ENCODE measurements at regions not wholly inside any gene's neighbourhood (a gene's known extent, or its start where the extent isn't known, plus 50 kb on each side); places are given as distances from the start of the nearest gene placed in this dataset.
"Not testable (repeated sequence)": the region's sequence is repeated elsewhere in the genome, so short reads cannot be mapped to it uniquely, and the experiment has no call there.

DNA sequence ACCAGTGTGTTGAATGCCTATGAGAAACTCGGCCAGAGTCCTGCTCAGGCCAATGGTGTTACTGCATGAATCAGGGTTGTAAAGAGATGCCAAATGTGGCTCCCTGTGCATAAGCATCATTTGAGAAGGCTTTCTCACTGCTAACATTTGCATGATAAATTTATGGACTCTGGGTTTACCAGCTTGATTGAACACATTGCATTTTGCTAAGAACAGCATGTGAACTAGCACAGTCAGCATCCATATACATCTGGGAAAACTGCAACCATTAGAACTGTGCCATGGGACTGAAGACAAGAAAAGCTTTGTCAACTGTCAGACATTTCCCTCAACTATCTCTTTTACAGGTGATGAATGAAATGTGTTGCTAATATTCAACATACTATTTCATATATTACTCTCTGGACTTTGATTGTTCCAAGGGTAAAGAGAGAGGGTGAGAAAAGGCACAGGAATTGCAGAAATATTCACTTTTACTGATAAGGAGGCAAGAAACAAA is 1427.4 kb upstream of the ADGRL3 start:
- no peaks in the 10 kb centered on the region for H3K4me1 ChIP-seq (ENCODE audit: control insufficient read depth in 2 of 3, insufficient read depth in 2 of 3, low read depth in 1 of 3, low read length in 3 of 3)
- no peaks in the 10 kb centered on the region for H3K36me3 ChIP-seq (ENCODE audit: control insufficient read depth in 2 of 3, insufficient read depth in 3 of 3, low read length in 3 of 3)
- H3K9me3 ChIP-seq (ENCODE audit: control insufficient read depth in 2 of 3, insufficient read depth in 1 of 3, low read length in 3 of 3), result no peaks in the 10 kb centered on the region
- intact Hi-C loops (cut with DNase I), result no loop called here
- FAIRE-seq (no peak), DNase-seq (no peak)
- H3K9ac ChIP-seq (ENCODE audit: low read length in 3 of 3), result no peak overlapping the region
- TF ChIP-seq, protein P1, sequence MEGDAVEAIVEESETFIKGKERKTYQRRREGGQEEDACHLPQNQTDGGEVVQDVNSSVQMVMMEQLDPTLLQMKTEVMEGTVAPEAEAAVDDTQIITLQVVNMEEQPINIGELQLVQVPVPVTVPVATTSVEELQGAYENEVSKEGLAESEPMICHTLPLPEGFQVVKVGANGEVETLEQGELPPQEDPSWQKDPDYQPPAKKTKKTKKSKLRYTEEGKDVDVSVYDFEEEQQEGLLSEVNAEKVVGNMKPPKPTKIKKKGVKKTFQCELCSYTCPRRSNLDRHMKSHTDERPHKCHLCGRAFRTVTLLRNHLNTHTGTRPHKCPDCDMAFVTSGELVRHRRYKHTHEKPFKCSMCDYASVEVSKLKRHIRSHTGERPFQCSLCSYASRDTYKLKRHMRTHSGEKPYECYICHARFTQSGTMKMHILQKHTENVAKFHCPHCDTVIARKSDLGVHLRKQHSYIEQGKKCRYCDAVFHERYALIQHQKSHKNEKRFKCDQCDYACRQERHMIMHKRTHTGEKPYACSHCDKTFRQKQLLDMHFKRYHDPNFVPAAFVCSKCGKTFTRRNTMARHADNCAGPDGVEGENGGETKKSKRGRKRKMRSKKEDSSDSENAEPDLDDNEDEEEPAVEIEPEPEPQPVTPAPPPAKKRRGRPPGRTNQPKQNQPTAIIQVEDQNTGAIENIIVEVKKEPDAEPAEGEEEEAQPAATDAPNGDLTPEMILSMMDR (IDR thresholded peaks at IDR 0.05; ENCODE audit: borderline replicate concordance, extremely low read depth, insufficient read depth), result no peak
- no peak overlapping the region for H3K27ac ChIP-seq (ENCODE audit: low read depth in 2 of 2, low read length in 2 of 2)
- H3K27me3 ChIP-seq (ENCODE audit: control insufficient read depth, insufficient read depth, low read length), result no peaks in the 10 kb centered on the region
- H3K4me3 ChIP-seq (ENCODE audit: low read length in 3 of 3), result no peak overlapping the region

DNA sequence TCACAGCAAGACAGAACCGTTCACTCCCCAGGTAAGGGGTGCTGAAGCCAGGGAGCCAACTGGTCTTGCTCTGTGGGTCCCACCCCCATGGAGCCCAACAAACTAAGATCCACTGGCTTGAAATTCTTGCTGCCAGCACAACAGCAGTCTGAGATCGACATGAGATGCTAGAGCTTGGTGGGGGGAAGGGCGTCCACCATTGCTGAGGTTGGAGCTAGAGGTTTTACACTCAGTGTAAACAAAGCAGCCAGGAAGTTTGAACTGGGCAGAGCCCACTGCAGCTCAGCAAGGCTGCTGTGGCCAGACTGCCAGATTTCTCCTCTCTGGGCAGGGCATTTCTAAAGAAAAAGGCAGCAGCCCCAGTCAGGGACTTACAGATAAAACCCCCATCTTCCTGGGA is 1419.9 kb upstream of the ADGRL3 start:
- DNase-seq; intact Hi-C loops (cut with DNase I); H3K4me1 ChIP-seq (ENCODE audit: control insufficient read depth in 2 of 3, insufficient read depth in 2 of 3, low read depth in 1 of 3, low read length in 3 of 3); H3K27ac ChIP-seq (ENCODE audit: low read depth in 2 of 2, low read length in 2 of 2); H3K36me3 ChIP-seq (ENCODE audit: control insufficient read depth in 2 of 3, insufficient read depth in 3 of 3, low read length in 3 of 3); FAIRE-seq; H3K9ac ChIP-seq (ENCODE audit: low read length in 3 of 3); H3K9me3 ChIP-seq (ENCODE audit: control insufficient read depth in 2 of 3, insufficient read depth in 1 of 3, low read length in 3 of 3); H3K4me3 ChIP-seq (ENCODE audit: low read length in 3 of 3); H3K27me3 ChIP-seq (ENCODE audit: control insufficient read depth, insufficient read depth, low read length): not testable (repeated sequence)

DNA sequence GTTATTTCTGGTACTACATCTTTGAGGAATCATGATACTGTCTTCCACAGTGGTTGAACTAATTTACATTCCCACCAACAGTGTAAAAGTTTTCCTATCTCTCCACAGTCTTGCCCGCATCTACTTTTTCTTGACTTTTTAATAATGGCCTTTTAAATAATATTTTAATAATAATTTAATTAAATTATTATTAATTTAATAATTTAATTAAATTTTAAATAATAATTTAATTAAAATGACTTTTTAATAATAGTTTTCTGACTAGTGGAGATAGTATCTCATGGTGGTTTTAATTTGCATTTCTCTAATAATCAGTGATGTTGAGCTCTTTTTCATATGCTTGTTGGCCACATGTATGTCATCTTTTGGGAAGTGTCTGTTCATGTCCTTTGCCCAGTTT is 1395.0 kb upstream of the ADGRL3 start:
- TF ChIP-seq, protein P1 (IDR thresholded peaks at IDR 0.05; ENCODE audit: borderline replicate concordance, extremely low read depth, insufficient read depth), result no peak
- no peak overlapping the region for H3K27ac ChIP-seq (ENCODE audit: low read depth in 2 of 2, low read length in 2 of 2)
- no peak overlapping the region for H3K9ac ChIP-seq (ENCODE audit: low read length in 3 of 3)
- no peaks in the 10 kb centered on the region for H3K27me3 ChIP-seq (ENCODE audit: control insufficient read depth, insufficient read depth, low read length)
- DNase-seq, result no peak
- peak; percentile 56 for FAIRE-seq
- no peak overlapping the region for H3K4me3 ChIP-seq (ENCODE audit: low read length in 3 of 3)
- no peaks in the 10 kb centered on the region for H3K4me1 ChIP-seq (ENCODE audit: control insufficient read depth in 2 of 3, insufficient read depth in 2 of 3, low read depth in 1 of 3, low read length in 3 of 3)
- H3K36me3 ChIP-seq (ENCODE audit: control insufficient read depth in 2 of 3, insufficient read depth in 3 of 3, low read length in 3 of 3), result no peaks in the 10 kb centered on the region
- intact Hi-C loops (cut with DNase I), result no loop called here
- H3K9me3 ChIP-seq (ENCODE audit: control insufficient read depth in 2 of 3, insufficient read depth in 1 of 3, low read length in 3 of 3), result no peaks in the 10 kb centered on the region

DNA sequence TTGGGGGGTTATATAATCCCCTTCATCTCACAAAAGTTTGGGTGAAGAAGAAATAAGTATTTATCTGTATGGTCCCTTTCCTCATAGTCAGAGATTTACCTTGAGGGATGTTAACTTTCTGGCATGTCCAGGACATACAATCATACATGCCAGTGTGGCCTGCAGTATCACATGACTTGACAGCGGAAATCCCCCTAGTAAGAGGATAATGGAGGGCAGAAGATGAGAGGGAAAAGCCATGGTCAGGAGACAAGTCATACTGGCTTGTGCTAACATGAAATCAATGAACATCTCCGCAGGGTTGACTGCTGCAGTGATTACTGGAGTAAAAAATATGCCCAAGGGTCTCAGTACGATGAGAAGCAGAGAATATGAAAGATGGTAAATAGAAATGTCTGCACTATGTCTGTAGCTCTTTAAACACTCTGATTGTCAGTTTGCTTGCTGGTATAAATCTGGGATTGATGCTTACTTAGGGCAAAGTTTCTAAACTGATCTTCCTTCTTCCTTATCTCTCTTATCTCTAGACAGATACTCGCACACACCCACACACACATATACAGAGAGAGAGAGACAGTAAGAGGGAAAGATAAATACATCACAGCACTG is 1385.6 kb upstream of the ADGRL3 start:
- Histone ChIP-seq H3K4me1 (ENCODE audit: control insufficient read depth in 2 of 3, insufficient read depth in 2 of 3, low read depth in 1 of 3, low read length in 3 of 3) (no peaks in the 10 kb centered on the region), H3K9me3 (ENCODE audit: control insufficient read depth in 2 of 3, insufficient read depth in 1 of 3, low read length in 3 of 3) (no peaks in the 10 kb centered on the region), H3K27ac (ENCODE audit: low read depth in 2 of 2, low read length in 2 of 2) (no peak overlapping the region), H3K4me3 (ENCODE audit: low read length in 3 of 3) (no peak overlapping the region), H3K36me3 (ENCODE audit: control insufficient read depth in 2 of 3, insufficient read depth in 3 of 3, low read length in 3 of 3) (no peaks in the 10 kb centered on the region), H3K27me3 (ENCODE audit: control insufficient read depth, insufficient read depth, low read length) (no peaks in the 10 kb centered on the region), H3K9ac (ENCODE audit: low read length in 3 of 3) (no peak overlapping the region)
- TF ChIP-seq, protein P1 (IDR thresholded peaks at IDR 0.05; ENCODE audit: borderline replicate concordance, extremely low read depth, insufficient read depth), result no peak
- DNase-seq (no peak), FAIRE-seq (no peak)
- intact Hi-C loops (cut with DNase I), result no loop called here
